HG02678 (cell line): ENCODE measurements at regions not wholly inside any gene's neighbourhood (a gene's known extent, or its start where the extent isn't known, plus 50 kb on each side); places are given as distances from the start of the nearest gene placed in this dataset.

Experiments
- ATAC-seq: cut with Tn5 transposase; IDR thresholded peaks from one replicate; pipeline ENCODE4 v1.9.1; 2021; ENCODE audit warnings: mild to moderate bottlenecking, moderate library complexity; ENCODE audit not compliant: unreplicated experiment

DNA sequence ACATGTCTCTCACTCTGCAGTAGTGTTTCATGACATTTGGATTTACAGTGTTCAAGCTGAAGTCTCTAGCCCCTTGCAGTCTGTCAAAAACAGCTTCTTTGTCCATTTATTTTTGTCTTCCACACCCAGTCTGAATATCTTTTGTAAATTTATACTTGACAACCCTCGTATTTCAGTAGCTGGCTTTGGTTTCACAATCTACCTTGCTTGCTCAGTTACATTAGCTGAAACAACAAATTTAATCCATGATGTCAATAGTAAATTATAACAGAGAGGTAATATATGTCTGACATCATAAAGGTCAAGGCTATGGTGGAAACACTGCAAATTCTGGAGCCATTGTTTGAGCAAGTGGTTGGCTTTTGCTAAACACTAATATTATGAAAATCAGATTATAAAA, 328.7 kb downstream of the MTX2 start:
- no peak for ATAC-seq

DNA sequence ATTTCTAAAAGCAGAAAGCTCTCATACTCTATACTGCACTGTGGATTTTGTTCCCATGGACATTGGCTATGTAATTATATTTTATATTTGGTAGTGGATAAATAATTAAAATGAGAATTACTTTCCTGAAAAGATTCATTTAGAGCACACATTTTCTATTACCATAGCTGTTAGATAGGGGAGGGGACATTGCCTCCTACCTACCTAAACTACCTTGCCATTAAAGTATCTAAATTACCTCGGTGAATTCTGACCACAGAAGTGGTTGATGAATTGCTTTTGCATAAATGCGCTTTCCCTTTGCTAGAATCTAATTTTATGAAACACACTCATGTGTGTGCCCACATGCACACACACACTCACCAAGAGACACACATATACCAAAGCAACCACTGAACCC, 329.1 kb downstream of the MTX2 start:
- no peak for ATAC-seq

DNA sequence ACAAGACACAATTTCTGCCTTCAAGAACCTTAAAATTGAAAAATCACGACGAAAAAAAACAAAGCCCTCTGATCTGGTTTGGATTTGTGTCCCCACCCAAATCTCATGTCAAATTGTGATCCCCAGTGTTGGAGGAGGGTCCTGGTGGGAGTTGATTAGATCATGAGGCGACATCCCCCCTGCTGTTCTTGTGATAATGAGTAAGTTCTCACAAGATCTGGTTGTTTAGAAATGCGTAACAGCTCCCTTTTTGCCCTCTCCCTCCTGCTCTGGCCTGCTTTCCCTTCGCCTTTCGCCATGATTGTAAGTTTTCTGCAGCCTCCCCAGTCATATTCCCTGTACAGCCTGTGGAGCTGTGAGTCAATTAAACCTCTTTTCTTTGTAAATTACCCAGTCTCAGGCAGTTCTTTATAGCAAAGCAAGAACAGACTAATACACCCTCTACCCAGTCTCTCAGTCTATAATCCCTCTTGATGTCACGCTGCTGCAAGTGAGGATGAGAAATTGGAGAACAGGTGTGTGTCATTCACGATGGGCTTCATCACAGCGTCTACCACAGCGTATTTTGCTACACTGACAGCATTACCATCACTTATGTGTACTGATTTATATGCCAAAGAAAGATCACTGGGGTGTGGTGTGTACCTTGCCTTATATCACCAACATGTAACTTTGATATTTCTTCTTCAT, 330.7 kb downstream of the MTX2 start:
- no peak for ATAC-seq

DNA sequence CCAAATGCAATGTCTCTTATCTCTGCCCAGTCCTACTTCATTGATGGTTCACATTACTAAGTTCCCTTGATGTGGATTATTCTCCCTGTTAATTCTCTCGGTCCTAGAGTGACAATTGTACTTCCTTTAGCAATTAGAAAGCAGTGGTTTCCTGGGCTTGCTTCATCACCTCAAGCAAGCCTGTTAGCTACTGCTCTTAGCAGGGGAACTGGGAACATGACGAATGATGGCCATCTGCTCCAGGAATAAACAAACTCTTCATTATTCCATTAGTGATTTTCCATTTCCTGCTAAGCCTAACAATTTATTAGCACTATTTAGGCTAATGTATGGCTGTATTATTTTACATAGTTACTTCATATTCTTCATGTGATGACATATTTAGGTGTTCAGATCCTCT, 331.8 kb downstream of the MTX2 start:
- ATAC-seq = no peak

DNA sequence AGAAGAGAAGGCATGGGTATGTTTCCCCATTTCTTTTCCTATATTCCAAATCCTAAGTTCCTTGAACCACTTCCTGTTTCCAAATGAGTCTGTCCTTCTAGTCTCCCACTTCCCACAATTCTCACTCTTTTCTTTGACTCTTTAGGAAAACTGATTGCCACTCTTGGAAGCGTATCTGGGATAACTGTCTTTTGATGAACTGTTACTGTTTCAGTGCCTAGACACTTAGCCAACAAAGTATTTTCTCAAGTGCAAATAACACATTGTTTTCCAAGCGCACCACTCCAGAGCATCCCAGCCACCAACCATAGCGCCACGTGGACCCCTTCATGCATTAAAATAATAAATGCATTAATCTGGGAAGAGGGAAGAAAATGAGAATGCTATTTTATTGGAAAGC, 342.8 kb downstream of the MTX2 start:
- ATAC-seq = no peak

- ATAC-seq = no peak
Observed at GRCh38 chr2:176612736-176613135, 343.5 kb downstream of the MTX2 start.

DNA sequence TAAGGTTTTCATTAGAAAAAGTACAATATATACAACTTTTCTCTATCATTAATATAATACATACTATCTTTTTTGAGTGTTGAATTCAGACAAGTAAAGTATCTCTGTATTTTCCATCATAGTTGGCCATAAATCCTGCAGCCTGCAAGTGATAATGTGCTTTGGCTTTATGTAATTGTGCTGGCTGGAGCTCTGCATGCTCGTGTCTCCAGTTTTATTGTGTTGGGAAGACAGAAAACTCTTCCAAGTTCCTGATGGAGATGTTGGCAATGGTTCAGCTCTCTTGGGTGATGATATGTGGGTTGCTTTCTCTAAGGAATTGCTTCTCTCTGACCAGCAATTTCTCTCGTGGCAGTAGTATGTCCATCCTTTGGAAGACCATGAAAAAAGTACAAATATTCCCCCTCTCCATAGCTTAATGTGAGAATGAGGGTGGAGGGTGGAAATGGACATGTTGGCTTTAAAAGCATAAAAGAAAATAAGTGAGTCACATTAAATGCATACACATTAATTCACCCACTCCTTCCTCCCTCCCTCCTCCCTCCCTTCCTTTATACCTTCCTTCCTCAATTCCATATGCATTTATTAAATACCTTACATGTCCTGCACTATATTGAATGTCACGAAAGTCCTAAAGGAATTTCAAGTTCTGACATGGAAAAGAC, 344.2 kb downstream of the MTX2 start:
- no peak for ATAC-seq

DNA sequence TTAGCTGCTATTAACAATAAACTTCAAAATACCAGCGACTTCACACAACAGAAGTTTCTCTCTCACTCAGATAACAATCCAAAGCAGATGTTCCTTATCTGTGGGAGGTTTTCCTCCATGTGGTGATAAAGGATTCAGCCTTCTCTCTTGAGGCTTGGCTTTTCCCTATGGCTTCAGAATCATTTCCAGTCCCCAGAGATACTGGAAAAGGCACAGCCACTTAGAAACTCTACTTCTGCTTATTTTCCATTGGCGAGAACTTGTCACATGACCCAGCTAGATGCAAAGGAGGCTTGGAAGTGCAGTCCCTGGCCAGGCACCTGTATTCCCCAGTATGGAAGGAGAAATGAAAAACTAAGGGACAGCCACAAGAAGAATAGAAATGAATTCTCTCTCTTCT, 344.8 kb downstream of the MTX2 start:
- ATAC-seq = no peak

GRCh38 chr2:176614930-176615329, 345.7 kb downstream of the MTX2 start:
- ATAC-seq = no peak

DNA sequence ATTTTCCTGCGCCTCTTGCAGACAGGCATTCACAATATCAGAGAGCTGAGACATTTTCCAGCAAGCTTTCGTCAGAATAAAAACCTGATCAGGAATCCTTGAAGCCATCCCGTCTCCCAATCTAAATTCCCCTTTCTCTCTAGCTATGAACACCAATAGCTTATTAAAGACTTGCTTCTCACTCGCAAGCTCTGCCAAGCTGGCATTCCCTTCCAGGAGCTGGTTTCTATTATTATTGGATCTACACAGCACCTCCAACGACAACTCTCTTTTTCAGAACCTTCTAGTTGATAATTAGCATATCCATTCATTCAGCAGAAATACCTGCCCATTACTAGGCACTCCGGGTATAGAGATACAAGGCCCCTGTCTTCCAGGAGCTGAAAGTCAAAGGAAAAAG, 350.3 kb downstream of the MTX2 start:
- no peak for ATAC-seq

DNA sequence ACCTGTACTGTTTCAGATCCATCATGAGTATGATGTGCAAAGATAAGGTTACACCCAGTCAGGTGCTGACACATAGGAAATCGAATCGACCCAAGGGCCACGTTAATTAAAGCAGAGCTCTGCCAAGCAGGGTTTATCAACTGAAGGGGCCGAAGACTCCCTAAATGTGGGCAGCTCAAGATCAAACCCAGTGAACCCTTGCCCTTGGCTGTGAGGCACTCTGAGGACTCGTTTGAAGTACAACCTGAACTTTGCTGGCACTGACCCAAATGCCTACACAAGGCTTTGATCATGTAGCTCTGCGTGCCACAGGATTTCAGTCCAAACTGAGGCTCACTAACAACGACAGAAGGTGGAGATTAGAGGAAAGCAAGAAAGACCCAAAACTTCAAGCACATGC, 352.1 kb downstream of the MTX2 start:
- no peak for ATAC-seq

GRCh38 chr2:176622792-176623191, 353.6 kb downstream of the MTX2 start:
- no peak for ATAC-seq

DNA sequence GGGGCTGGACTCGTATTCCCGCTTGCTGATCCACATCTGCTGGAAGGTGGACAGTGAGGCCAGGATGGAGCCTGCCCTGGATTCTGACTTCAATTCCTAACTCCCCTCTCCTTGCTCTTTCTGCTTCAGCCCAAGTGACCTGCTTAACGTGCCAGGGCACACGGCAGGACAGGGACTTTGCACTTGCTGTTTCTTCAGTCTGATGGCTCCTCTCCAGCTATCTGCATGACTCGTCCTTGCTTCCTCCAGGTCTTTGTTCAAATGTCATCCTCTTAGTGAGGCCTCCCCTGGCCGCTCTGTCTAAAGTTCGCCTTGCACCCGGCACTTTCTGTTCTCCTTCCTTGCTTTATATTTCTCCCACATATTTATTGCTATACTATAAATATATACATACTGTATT, 357.6 kb downstream of the MTX2 start:
- ATAC-seq = no peak

GRCh38 chr2:176628438-176628837, 359.2 kb downstream of the MTX2 start:
- ATAC-seq = no peak

GRCh38 chr2:176633754-176634153, 364.5 kb downstream of the MTX2 start:
- no peak for ATAC-seq

GRCh38 chr2:176636401-176636800, 367.2 kb downstream of the MTX2 start:
- ATAC-seq = no peak

GRCh38 chr2:176637142-176637485, 367.9 kb downstream of the MTX2 start:
- no peak for ATAC-seq

DNA sequence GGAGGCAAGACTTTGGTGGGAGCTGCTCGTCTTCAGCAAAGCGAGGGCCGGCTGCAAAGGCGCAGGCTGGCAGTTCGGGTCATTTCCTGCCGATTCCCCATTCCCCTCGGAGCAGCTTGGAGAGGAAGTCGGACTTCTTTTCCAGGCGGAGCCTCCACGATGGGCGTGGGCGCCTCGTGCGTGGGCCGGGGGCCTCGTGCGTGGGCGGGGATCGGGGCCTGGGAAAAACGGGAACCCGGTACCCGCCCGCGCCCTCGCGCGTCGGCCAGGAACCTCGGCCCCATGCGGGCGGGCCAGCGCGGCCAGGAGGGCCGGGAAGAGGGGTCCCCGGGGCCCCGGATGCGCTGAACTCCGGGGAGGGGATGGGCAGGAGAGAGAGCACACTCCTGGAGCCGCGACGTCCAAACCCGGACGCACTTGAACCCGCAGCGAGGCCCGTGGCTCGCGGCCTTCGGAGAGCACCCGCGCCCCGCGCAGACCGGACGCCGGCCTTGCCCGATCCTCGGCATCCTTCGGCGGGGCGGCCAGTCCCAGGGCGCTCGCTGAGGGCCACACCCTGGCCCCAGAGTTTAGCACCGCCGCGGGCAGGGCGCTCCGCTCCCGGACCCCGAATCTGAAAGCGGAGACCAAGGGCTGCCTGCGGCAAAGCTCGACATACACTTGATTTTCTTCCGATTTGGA, 368.4 kb downstream of the MTX2 start:
- peak; percentile 31 for ATAC-seq

- peak; percentile 83 for ATAC-seq
Observed at GRCh38 chr2:176638167-176639015, 369.1 kb downstream of the MTX2 start.

- no peak for ATAC-seq
Observed at GRCh38 chr2:176639016-176639343, 369.7 kb downstream of the MTX2 start.

DNA sequence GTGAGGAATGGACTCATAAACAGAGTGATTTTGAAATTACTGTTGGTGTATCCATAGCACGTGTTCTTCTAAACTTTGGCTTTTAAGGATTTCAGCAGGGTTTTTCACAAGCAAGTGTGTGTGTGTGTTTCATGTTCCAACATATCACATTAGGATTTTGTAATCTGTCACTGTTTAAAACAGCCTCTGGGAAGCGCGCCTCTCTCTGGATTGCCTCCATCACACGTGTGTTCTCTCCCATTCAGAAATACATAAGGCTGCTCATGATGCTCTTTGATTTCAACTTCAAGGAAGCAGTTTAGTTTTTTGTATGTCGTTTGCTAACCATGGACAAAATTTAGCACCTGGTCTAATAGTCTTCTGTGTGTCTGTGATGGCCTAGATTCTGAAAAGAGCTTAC, 370.4 kb downstream of the MTX2 start:
- ATAC-seq = no peak

- ATAC-seq = no peak
Observed at GRCh38 chr2:176641436-176641835, 372.2 kb downstream of the MTX2 start.
